ENCODE measurements at regions not wholly inside any gene's neighbourhood (a gene's known extent, or its start where the extent isn't known, plus 50 kb on each side); places are given as distances from the start of the nearest gene placed in this dataset.
A peak's percentile ranks its signal among the peaks of the same experiment; 100 is the strongest.
"Not testable (repeated sequence)": the region's sequence is repeated elsewhere in the genome, so short reads cannot be mapped to it uniquely, and the experiment has no call there.

DNA sequence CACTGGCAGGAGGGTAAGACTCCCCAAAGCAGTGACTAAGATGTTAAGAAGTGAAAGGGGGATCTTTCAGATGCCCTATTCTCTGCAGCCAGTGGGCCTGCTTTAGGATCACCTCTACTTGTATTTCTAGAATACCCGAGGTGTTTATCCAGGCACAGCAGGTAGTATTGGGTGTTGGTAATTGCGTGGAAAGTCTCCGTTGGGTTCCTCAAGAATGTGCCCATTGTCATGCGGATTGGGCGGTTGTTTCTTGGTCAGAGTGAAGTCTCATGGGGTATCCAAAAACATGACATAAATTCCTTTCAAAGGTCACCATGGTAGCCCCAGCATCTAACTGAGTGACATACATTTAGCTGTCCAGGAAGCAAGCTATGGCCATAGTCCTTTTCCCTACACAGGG lies 308.8 kb downstream of the RPIA start:
- DNase-seq (ENCODE audit: low spot score) = no peak

DNA sequence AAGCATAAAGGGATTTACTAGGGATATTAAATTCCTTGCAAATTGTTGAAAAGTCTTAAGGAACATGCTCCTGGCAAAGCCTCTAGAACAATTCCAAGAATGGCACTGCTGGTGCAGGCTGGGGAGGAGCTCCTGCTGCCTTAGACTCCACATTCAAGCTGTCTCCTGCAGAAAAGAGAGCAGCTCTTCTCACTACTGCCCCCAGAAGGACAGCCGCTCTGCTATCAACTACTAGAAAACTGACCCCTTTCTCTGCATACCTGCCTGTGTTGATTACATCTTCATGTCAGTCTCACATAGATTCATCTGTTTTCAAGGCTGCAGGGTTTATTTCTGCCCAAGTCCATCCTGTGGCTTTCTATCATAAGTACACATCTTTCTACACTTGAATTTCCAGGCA lies 312.8 kb downstream of the RPIA start:
- DNase-seq (ENCODE audit: low spot score) = not testable (repeated sequence)

DNA sequence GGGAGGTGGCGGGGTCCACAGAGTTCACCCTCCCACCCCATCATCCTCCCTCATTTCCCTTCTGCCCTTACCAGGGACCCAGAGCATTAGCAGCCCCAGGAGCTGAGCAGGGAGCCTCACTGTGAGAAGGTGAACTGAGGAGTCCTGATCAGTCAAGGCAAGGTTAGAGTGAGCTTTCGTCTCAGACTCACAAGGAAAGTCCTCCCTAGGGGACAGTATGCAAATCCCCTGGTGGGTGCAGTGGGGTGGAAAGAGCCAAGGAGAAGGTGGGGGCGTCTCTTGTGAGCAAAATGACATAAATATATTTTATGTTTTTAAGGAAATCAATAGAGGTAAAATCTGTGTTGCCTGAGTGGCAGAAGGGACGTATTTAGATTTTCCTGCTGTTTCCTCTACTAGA lies 329.1 kb downstream of the RPIA start:
- not testable (repeated sequence) for DNase-seq (ENCODE audit: low spot score)

DNA sequence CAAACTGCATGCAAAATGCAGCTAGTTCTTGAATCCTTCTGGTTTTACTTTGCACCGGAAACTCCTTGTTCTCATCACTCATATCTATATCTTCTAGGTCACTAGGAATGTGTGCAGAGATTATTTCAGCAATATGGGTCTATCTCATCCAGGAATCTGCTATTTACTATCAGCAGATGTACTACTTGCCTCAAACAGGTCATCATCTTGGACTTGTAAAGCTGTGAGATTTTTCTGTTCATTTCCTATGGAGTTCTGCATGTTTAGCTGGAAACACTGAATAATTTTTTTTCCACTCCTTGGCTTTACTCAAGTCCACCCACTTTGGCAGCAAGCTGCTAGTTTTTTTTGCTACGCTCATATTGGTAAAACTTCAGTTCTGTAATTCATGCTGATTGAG lies 334.8 kb downstream of the RPIA start:
- DNase-seq (ENCODE audit: low spot score) = not testable (repeated sequence)

DNA sequence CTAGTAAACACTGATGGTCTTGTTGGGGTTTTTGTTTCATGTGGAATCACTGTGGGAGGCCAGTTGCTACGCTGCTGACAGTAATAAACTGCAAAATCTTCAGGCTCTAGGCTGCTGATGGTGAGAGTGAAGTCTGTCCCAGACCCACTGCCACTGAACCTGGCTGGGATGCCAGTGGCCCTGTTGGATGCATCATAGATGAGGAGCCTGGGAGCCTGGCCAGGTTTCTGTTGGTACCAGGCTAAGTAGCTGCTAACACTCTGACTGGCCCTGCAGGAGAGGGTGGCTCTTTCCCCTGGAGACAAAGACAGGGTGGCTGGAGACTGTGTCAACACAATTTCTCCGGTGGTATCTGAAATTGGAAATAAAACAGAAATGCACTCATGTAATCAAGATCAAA lies 335.6 kb downstream of the RPIA start:
- DNase-seq (ENCODE audit: low spot score) = not testable (repeated sequence)

DNA sequence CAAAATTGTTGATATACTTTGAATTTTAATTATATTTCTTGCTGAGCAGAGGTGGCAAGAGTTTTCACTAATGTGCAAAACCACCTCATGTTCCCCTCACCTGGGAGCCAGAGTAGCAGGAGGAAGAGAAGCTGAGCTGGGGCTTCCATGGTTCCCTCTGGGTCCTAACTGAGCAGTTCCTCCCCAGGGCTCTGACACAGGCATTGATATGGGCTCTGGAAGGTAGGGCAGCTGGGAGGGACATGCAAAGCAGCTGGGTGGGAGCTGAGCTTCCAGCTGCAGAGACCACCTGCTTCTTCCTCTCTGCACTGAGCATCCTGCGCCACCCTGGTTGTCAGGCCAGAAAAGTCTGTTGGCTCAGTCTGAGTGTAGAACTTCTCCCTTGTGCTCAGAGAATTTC lies 336.1 kb downstream of the RPIA start:
- not testable (repeated sequence) for DNase-seq (ENCODE audit: low spot score)

DNA sequence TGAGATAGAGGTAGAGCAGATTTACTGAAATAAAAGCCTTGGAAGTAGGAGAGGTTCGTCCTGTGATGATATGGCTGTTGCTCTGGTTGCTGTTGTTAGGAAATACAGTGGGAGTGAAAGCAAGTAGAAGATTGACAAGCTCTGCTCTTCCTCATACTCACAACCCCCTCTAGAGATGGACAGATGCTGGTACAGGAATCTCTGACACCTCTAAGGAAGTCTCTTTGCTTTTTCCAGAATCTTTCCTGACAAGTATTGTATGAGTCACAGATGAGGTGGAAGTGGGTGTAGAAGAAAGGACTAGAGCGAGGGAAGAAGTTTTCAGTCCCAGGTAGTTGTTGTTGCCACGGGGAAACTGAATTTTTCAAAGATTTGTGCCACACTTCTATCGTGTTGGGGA lies 337.8 kb downstream of the RPIA start:
- not testable (repeated sequence) for DNase-seq (ENCODE audit: low spot score)

DNA sequence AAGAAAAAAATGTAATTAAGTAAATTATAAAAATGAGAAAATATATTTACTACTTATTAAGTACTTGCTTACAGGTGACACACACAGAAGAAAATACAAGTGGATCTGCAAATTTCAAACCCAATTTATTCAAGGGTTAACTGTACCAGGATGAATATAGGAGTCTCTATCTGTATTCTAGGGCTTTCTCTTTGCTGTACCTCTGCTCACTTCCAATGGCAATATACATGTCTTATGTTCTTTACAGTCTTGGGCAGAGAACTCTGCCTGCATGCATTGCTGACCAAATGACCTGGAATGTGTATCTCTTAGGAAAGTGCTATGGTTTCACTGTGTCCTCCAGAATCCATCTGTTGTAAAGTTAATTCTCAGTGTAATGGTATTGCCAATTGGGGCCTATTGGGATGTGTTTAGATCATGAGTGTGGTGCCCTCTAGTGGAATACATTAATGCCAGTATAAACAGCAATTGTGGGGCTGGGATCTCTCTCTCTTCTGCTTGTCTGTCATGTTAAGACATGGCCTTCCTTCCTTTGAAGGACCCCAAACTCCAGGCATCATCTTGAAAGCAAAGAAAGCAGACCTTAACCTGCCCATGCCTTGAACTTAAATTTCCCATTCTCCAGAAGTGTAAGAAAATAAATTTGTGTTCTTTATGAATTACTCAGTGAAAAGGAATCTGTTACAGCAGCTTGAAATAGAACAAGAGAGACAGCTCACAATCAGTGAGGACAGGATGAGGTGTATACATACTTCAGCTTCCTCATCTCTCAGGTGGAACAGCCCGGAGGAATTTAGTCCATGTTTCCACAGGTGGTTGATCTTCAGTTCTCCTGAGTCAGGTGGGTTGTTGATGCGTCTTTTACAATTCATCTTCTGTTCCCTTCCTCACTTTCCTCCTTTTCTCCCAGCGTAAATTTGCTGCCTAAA lies 356.9 kb downstream of the RPIA start:
- peak; percentile 28 for DNase-seq (ENCODE audit: low spot score)

DNA sequence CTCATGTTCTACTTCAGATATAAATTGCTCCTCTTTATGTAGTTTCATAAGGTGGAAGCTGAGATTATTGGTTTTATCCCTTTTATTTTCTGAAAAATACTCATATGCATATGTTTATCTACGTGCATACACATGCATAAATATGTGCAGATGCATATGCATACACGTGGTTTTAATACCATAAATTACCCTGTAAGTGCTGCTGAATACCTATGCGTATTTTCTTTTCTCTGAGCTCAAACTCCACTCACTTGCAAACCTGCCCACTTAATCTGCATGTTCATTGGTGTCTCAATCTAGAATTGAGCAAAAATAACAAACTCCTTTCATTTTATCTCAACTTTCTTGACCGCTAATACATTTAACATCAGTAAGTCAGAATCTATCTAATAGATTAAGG lies 367.1 kb downstream of the RPIA start:
- not testable (repeated sequence) for DNase-seq (ENCODE audit: low spot score)

DNA sequence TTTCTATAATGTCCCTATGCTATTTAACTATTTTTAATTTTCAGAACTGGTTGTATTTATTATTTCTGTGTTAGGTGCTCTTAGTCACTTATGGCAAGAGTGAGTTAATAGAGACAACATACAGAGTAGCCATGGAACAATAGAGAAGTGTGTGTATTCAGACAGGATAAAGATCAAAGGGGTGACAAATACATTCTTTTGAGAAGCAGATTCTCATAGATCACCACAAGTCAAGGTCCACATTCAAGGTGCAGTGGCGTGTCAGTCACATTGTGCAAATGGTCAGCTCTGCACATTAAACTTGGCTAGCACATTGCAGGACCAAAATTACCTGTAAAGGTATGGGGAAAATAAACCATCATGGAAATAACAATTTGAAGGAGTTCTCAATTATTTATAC lies 369.7 kb downstream of the RPIA start:
- DNase-seq (ENCODE audit: low spot score) = not testable (repeated sequence)

DNA sequence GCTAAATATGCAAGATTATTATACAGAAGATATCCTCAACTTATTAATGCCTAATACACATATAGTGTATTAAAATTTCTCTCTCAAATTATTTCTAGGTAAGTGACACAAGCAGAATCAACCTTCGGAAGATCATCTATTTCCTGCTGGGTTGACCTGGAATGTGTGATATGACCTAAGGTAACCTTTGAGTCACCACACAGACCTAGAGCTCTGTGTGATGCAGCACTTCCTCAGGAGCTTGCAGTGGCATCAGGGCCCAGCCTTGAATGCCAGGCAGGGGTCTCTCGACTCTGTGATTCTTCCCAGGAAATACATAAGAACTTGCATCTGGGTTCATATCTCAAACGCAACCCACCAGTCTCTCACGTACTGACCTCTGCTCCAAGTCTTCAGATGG lies 385.3 kb downstream of the RPIA start:
- not testable (repeated sequence) for DNase-seq (ENCODE audit: low spot score)

DNA sequence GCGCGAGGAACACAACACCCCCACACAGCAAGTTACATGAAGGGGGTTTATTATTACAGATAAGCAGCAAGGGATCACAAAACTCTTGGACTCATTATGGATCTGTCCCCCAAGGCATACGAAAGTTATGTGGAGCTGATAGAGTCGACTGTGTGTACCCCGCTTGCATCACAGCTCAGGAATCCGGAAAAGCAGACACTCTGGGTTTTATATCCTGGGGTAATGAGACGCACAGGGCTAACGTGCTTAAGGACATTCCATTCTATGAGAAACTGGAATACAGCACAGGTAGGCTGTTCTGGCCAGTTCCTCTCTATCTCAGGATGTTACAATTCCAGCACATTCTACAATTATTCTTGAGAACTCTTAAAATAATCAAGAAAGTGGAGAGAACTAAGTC lies 401.4 kb downstream of the RPIA start:
- DNase-seq (ENCODE audit: low spot score) = not testable (repeated sequence)

DNA sequence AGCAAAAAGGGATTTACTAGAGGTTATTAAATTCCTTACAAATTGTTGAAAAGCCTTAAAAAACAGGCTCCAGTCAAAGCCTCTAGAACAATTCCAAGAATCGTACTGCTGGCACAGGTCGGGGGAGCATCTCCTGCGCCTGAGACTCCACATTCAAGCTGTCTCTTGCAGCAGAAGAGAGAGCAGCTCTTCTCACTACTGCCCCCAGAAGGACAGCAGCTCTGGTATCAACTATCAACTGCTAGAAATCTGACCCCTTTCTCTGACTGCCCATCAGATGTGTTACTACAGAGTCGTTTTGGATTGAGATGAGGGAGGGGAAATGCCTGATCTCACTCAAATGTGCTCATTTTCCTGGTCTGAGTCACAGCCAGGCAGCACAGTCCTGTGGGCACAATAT lies 403.6 kb downstream of the RPIA start:
- not testable (repeated sequence) for DNase-seq (ENCODE audit: low spot score)

DNA sequence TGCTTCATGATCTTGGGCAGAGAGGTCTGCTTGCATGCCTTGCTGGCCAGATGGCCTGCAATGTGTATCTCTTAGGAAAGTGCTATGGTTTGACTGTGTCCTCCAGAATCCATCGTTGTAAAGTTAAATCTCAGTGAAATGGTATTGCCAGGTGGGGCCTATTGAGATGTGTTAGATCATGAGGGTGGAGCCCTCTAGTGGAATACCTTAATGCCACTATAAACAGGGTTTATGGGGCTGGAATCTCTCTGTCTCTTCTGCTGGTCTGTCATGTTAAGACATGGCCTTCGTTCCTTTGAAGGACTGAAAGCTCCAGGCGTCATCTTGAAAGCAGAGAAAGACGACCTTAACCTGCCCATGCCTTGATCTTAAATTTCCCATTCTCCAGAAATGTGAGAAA lies 411.1 kb downstream of the RPIA start:
- not testable (repeated sequence) for DNase-seq (ENCODE audit: low spot score)

DNA sequence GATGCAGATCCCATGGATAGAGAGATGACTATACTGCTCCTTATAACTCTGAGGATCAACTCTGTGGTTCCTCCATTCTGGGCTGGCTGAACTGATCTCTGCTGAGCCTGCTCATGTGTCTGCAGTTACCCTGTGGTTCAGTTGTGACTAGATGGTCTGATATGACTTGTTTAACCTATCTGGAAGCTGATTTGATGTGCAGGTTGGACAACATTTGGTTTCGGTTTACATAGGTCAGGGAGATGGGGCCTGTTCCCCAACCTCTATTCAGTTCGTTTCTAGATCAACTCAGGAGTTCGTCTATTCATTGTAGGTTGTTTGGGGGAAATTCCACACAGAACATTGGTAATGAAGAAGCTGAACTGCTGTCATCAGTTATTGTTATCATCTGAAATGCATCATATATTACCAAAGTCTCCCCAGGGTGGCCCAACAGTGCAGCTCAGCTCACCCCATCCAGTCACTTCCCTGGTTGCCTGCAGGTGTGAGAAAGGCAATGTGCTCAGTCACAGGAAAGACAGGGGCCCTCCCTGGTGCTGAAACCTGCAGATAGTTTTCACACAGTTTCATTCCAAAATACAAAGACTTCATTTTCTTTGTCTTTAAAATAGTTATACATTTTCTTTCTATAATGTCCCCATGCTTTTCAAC lies 415.0 kb downstream of the RPIA start:
- not testable (repeated sequence) for DNase-seq (ENCODE audit: low spot score)

DNA sequence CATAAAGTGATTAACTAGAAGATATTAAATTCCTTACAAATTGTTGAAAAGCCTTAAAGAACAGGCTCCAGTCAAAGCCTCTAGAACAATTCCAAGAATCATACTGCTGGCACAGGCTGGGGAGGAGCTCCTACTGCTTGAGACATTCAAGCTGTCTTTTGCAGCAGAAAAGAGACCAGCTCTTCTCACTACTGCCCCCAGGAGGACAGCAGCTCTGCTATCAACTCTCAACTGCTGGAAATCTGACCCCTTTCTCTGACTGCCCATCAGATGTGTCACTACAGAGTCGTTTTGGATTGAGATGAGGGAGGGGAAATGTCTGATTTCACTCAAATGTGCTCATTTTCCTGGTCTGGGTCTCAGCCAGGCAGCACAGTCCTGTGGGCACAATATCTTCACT lies 421.0 kb downstream of the RPIA start:
- DNase-seq (ENCODE audit: low spot score) = not testable (repeated sequence)

DNA sequence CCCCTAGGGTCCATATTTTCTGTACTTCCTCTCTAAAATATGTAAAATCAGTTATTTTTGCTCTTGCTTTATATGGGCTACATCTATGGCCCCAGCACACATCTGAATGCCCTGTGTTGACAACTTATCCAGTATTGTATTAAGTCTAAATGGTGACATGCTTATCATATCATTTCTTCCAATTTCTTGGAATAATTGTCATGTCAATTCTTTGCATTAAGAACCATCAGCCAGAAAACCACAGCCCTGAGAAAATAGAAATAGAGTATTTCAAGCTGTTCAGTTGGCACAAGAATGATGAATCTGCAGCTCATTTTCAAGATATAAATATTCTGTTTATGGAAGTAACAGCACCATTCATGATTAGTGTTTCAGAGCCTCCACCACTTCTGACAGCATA lies 421.8 kb downstream of the RPIA start:
- not testable (repeated sequence) for DNase-seq (ENCODE audit: low spot score)

DNA sequence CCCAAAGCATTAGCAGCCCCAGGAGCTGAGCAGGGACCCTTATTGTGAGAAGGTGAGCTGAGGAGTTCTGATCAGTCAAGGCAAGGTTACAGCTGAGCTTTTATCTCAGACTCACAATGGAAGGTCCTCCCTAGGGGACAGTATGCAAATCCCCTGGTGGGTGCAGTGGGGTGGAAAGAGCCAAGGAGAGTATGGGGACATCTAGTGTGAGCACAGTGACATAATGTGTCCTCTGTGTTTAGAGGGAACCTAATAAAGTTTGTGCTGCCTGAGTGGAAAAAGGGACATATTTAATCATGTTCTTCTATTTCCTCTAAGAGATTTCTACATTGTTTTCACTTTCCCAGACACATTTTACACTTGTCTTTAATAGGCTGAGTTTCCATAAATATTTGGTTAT lies 438.0 kb downstream of the RPIA start:
- DNase-seq (ENCODE audit: low spot score) = not testable (repeated sequence)

DNA sequence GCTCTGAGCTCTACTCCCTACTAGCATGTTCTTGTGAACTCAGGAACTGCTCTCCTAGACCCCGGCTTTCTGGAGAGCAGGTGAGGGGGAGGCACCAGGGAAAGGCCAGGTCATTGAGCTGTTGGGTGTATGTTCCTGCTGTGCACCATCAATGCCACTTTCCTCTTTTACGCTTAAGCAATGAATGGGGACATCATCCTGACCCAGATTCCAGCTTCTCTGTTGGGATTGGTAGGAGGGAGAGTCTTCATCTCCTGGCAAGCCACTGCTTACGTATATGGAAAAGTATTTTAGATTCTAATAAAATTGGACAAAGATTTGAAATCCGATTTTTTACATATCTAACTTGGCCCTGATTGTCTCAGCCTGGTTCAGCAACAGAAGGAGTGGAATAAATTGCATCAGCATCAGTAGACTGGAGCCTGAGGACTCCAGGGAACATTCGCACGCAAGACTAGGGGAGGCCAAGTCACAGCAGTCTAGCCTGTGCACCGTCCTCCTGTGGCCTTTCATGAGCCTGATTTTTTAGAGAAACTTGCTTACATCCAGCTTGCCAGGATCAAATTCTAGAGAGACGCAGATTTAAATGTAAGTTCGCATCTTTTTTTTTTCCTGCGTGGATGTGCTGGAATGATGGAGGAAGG lies 439.3 kb downstream of the RPIA start:
- not testable (repeated sequence) for DNase-seq (ENCODE audit: low spot score)

DNA sequence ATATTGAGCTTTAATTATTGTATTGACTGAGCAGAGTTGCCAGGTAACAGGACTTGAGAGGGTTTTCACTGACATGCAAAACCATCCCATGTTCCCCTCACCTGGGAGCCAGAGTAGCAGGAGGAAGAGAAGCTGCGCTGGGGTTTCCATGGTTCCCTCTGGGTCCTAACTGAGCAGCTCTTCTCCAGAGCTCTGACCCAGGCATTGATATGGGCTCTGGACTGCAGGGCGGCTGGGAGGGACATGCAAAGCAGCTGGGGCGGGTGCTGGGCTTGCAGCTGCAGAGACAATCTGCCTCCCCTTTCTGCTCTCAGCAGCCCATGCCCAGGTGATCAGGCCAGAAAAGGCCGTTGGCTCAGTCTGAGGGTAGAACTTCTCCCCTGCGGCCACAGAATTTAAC lies 451.5 kb downstream of the RPIA start:
- DNase-seq (ENCODE audit: low spot score) = not testable (repeated sequence)

DNA sequence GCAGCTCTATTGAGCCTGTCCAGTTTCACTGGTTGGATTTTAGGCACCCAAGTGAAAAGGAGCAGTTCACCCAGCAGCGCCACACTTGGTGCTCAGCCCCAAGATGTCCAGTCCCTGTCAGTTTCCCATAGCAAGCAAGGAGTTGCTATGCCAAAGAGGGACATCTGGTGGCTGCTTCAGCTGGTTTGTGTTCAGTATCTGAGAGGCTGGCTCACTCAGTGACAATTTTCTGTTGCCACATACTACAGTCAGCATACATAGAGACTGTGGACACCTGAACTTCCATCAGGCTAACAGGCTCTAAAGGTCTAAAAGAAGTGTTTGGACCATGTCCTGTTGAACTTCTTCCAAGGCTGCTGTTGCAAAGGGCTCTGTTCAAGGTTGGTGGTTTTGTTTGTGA lies 453.9 kb downstream of the RPIA start:
- not testable (repeated sequence) for DNase-seq (ENCODE audit: low spot score)

DNA sequence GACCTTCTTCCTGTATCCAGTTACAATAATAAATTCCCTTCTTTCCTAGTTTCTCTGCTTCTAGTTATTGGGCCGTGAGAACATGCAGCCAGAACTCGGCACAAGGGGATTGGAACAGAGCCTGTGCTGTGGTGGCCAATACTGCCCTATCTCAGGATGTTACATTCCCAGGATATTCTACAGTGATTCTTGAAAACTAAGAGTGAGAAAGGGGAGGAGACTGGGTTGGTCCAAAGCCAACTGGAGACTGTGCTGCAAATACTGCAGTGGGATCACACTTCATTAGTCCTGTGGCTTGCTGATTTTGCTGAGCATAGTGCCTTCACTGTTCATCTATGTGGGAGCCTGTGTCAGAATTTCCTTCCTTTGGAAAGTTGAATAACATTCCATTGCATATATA lies 456.8 kb downstream of the RPIA start:
- DNase-seq (ENCODE audit: low spot score) = not testable (repeated sequence)

DNA sequence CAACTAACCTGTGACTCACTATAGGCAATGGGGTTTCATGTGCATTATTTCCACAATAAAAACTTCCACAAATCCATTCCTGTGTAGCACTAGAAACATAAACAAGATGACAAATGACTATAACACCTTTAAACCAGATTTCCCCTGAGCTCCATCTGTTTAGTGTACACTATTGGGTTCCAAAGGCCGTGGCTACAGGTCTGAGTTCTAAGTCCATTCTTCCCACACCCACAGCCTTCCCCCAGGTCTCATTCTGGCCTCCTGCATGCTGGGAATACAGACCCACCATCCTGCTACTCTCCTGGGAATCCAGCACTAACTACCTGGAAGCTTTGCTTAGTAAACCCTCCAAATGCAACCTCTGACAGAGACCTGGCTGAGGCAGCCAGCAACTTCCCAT lies 460.2 kb downstream of the RPIA start:
- not testable (repeated sequence) for DNase-seq (ENCODE audit: low spot score)
